Neuron (in vitro differentiated cells): ENCODE measurements at regions not wholly inside any gene's neighbourhood (a gene's known extent, or its start where the extent isn't known, plus 50 kb on each side); places are given as distances from the start of the nearest gene placed in this dataset.
A peak's percentile ranks its signal among the peaks of the same experiment; 100 is the strongest.
"Not testable (repeated sequence)": the region's sequence is repeated elsewhere in the genome, so short reads cannot be mapped to it uniquely, and the experiment has no call there.

ENCODE experiments used
- H2AFZ ChIP-seq: one replicate; pipeline ENCODE4 v1.6.1; 2013; ENCODE audit warnings: low read depth, mild to moderate bottlenecking, inconsistent platforms, low read length, moderate library complexity
- H3K27me3 ChIP-seq: one replicate; pipeline ENCODE4 v1.6.1; 2013; ENCODE audit warnings: low read length; ENCODE audit not compliant: insufficient read depth
- H3K36me3 ChIP-seq: one replicate; pipeline ENCODE4 v1.6.1; 2013; ENCODE audit warnings: low read length; ENCODE audit not compliant: insufficient read depth
- H3K4me1 ChIP-seq: one replicate; pipeline ENCODE4 v1.6.1; 2013; ENCODE audit warnings: low read length; ENCODE audit not compliant: insufficient read depth
- H3K4me3 ChIP-seq: 2 replicates; pipeline ENCODE4 v1.5.1; 2013; ENCODE audit warnings: mild to moderate bottlenecking, low read length, moderate library complexity
- H3K9me3 ChIP-seq: one replicate; pipeline ENCODE4 v1.6.1; 2013; ENCODE audit warnings: low read length

- not testable (repeated sequence) for H3K4me3 ChIP-seq, H2AFZ ChIP-seq, H3K9me3 ChIP-seq, H3K4me1 ChIP-seq, H3K27me3 ChIP-seq, H3K36me3 ChIP-seq
Measured at GRCh38 chr5:93682471-93683404, 58.7 kb downstream of the POU5F2 start.

DNA sequence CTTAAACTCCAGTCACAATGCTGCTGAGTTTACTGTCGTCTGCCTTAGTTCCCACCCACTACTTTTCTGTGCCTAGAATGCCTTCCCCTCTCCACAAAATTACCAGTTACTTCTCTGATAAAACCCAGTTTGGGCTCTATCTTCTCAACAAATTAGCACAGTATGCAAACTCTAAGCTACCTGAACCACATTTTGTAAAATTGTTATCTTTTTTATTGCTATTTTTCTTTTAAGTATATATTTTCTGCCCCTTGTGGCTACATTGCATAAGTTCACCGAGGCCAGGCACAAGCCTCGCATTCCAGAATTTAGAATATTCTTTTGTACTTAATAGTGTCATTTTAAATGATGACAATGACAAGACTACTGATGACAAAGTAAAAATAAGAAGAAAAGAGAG, 60.0 kb downstream of the POU5F2 start:
- H3K27me3 ChIP-seq: no peaks in the 10 kb centered on the region
- H2AFZ ChIP-seq: no peak overlapping the region
- peaks cover 20% of the 10 kb centered on the region for H3K4me1 ChIP-seq
- H3K4me3 ChIP-seq: no peak overlapping the region
- no peaks in the 10 kb centered on the region for H3K36me3 ChIP-seq
- peaks cover under 1% of the 10 kb centered on the region for H3K9me3 ChIP-seq

- H2AFZ ChIP-seq: no peak overlapping the region
- no peaks in the 10 kb centered on the region for H3K9me3 ChIP-seq
- no peaks in the 10 kb centered on the region for H3K36me3 ChIP-seq
- no peak overlapping the region for H3K4me3 ChIP-seq
- H3K27me3 ChIP-seq: no peaks in the 10 kb centered on the region
- peaks cover 52% of the 10 kb centered on the region for H3K4me1 ChIP-seq
Measured at GRCh38 chr5:93677359-93677891, 64.0 kb downstream of the POU5F2 start.

DNA sequence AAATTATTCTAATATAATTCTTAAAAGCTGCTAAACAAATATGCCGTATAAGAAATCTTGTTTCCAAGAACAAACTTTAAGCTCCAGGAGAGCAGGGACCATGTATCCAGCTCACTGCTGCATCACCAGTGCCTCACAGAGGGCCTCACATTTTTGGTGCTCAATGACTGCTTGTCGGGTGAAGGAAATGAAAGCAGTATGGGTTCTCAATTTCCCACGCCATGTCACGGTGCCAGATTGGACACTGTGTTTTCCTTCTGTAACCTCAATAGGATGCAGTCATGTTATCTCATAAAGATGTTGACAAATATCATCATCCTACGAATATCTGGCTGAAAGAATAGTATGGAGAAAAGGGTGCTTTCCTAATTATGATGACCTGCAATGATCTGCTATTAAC, 64.7 kb downstream of the POU5F2 start:
- no peaks in the 10 kb centered on the region for H3K36me3 ChIP-seq
- H3K4me1 ChIP-seq: peaks cover 50% of the 10 kb centered on the region
- no peak overlapping the region for H3K4me3 ChIP-seq

GRCh38 chr5:93675460-93676450, 65.6 kb downstream of the POU5F2 start:
- Histone ChIP-seq H3K4me1 (peaks cover 49% of the 10 kb centered on the region), H3K9me3 (no peaks in the 10 kb centered on the region), H3K27me3 (no peaks in the 10 kb centered on the region), H3K4me3 (no peak overlapping the region), H2AFZ (no peak overlapping the region), H3K36me3 (no peaks in the 10 kb centered on the region)

More for the DNA sequence above, 64.7 kb downstream of the POU5F2 start:
- H2AFZ ChIP-seq: no peak overlapping the region
- no peaks in the 10 kb centered on the region for H3K27me3 ChIP-seq
- no peaks in the 10 kb centered on the region for H3K9me3 ChIP-seq

DNA sequence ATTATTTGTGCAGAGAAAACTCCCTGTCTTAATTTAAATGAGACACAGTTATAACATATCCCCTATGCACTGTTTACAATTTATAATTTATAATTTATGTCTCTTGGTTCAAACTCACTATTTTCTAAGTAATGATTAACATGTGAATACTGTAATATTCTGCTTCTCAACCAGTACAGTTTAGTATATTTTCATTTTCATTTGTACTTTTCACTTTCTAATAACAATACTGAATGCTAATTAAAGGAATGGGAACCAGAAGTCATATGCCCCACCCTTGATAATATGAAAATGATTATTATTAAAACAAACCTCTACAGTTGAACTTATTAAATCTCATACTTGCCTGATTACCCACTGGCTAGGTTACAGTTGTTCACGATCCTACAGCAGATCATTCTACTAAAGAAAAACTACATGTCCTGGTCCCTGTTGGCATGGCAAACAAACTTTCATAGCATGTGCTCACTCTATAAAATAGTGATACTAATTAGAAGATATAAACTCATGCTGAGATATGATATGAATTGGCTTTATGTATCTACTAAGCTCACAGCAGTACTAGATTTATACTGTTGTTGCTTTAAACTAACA, 66.4 kb downstream of the POU5F2 start:
- H3K4me1 ChIP-seq: peaks cover 49% of the 10 kb centered on the region
- no peak overlapping the region for H2AFZ ChIP-seq
- no peak overlapping the region for H3K4me3 ChIP-seq
- no peaks in the 10 kb centered on the region for H3K36me3 ChIP-seq
- no peaks in the 10 kb centered on the region for H3K9me3 ChIP-seq
- H3K27me3 ChIP-seq: no peaks in the 10 kb centered on the region

GRCh38 chr5:93674138-93674537, 67.3 kb downstream of the POU5F2 start:
- H3K27me3 ChIP-seq: no peaks in the 10 kb centered on the region

DNA sequence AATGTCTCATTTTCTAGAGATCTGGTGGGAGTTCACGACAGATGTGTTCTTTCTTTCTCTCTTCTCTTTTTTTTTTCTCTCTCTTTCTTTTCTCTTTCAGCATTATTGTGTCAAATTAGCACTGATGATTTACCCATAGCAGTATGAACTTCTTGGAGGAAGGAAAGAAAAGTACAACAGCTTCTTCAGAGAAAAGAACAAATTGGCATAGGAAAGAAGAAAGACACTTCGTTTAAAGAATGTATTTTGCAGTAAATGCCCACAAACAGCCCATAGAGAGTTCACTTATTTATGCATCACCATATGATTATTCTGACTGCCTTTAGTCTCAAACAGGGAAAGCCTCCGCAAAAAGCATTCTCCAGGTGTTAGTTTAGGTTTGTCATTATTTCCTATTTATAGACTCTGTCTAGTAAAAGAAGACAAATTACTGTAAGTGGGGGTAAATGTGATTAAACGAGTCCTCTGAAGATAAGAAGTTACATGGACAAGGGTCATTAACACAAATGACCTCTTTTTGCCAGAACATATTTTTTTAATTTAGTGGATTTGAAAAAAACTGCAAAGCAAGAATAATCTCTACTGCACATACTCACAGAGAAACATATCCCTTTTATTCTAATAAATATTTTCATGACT, 68.0 kb downstream of the POU5F2 start:
- Histone ChIP-seq H3K9me3 (no peaks in the 10 kb centered on the region), H3K4me3 (no peak overlapping the region), H3K27me3 (no peaks in the 10 kb centered on the region), H3K4me1 (peaks cover 53% of the 10 kb centered on the region), H2AFZ (no peak overlapping the region), H3K36me3 (no peaks in the 10 kb centered on the region)

More at GRCh38 chr5:93674138-93674537, 67.3 kb downstream of the POU5F2 start:
- Histone ChIP-seq H2AFZ (no peak overlapping the region), H3K36me3 (no peaks in the 10 kb centered on the region), H3K9me3 (no peaks in the 10 kb centered on the region), H3K4me3 (no peak overlapping the region), H3K4me1 (peaks cover 49% of the 10 kb centered on the region)

DNA sequence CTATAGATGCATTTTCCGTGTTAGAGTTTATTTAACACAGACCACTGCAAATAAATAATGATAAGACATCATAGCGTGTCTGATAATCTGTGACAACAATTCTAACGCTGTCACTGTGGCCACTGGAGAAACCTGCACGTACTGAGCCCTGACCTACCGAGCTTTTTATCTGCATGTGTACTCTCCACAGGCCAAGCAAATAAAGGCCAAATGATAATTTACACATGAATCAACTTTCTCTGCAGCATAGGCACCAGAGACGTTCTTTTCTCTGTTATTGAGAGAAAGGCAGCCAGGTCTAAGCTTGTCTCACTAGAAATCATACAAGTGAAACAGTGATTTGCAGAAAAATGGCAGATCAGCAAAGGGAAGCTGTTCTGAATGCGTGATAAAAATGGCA, 75.8 kb downstream of the POU5F2 start:
- peak overlapping the region; percentile 90 for H2AFZ ChIP-seq
- no peaks in the 10 kb centered on the region for H3K9me3 ChIP-seq
- no peaks in the 10 kb centered on the region for H3K27me3 ChIP-seq
- H3K4me1 ChIP-seq: peaks cover 22% of the 10 kb centered on the region
- no peaks in the 10 kb centered on the region for H3K36me3 ChIP-seq
- peak overlapping the region; percentile 39 for H3K4me3 ChIP-seq

GRCh38 chr5:93660677-93661076, 77.7 kb downstream of the NR2F1 start:
- H2AFZ ChIP-seq: no peak overlapping the region
- peaks cover 13% of the 10 kb centered on the region for H3K4me1 ChIP-seq
- H3K9me3 ChIP-seq: no peaks in the 10 kb centered on the region
- no peaks in the 10 kb centered on the region for H3K36me3 ChIP-seq
- H3K4me3 ChIP-seq: no peak overlapping the region
- H3K27me3 ChIP-seq: no peaks in the 10 kb centered on the region

GRCh38 chr5:93658044-93658443, 75.0 kb downstream of the NR2F1 start:
- Histone ChIP-seq H3K4me1 (peaks cover 4% of the 10 kb centered on the region), H3K27me3 (no peaks in the 10 kb centered on the region)

GRCh38 chr5:93654676-93655075, 71.7 kb downstream of the NR2F1 start:
- Histone ChIP-seq H2AFZ (no peak overlapping the region), H3K9me3 (no peaks in the 10 kb centered on the region), H3K4me3 (no peak overlapping the region), H3K27me3 (no peaks in the 10 kb centered on the region), H3K4me1 (peaks cover 4% of the 10 kb centered on the region), H3K36me3 (no peaks in the 10 kb centered on the region)

More at GRCh38 chr5:93658044-93658443, 75.0 kb downstream of the NR2F1 start:
- Histone ChIP-seq H3K36me3 (no peaks in the 10 kb centered on the region), H3K4me3 (no peak overlapping the region), H2AFZ (no peak overlapping the region), H3K9me3 (no peaks in the 10 kb centered on the region)
